ENCODE measurements at regions not wholly inside any gene's neighbourhood (a gene's known extent, or its start where the extent isn't known, plus 50 kb on each side); places are given as distances from the start of the nearest gene placed in this dataset.

- TF ChIP-seq FOXA1 (IDR thresholded peaks at IDR 0.05), result no peak
- no peak for TF ChIP-seq SP1 (IDR thresholded peaks at IDR 0.05)
These were observed 684.2 kb downstream of the HTR1B start for GRCh38 chr6:76779068-76779467.

Data from HEK293T (cell line).